Ishikawa (cell line): ENCODE measurements at regions not wholly inside any gene's neighbourhood (a gene's known extent, or its start where the extent isn't known, plus 50 kb on each side); places are given as distances from the start of the nearest gene placed in this dataset.

ENCODE experiments used
- CEBPB ChIP-seq: IDR thresholded peaks from 2 replicates; pipeline ENCODE4 v1.6.1; 2012
- CREB1 ChIP-seq: IDR thresholded peaks from 2 replicates; pipeline ENCODE4 v1.6.1; 2012; ENCODE audit warnings: low read depth
- EGR1 ChIP-seq: IDR thresholded peaks from 2 replicates; pipeline ENCODE4 v1.6.1; 2012
- EP300 ChIP-seq: IDR thresholded peaks from 2 replicates; pipeline ENCODE4 v1.6.1; 2012; ENCODE audit warnings: borderline replicate concordance
- FOXM1 ChIP-seq: IDR thresholded peaks from 2 replicates; pipeline ENCODE4 v1.6.1; 2012; ENCODE audit warnings: low read depth, borderline replicate concordance
- RAD21 ChIP-seq: IDR thresholded peaks from 2 replicates; pipeline ENCODE4 v1.6.1; 2012; ENCODE audit warnings: low read depth
- TAF1 ChIP-seq: IDR thresholded peaks from 2 replicates; pipeline ENCODE4 v1.6.1; 2012; ENCODE audit warnings: low read depth, mild to moderate bottlenecking
- TCF12 ChIP-seq: IDR thresholded peaks from 2 replicates; pipeline ENCODE4 v1.6.1; 2012; ENCODE audit warnings: low read depth
- TEAD4 ChIP-seq: IDR thresholded peaks from 2 replicates; pipeline ENCODE4 v1.6.1; 2012
- YY1 ChIP-seq: IDR thresholded peaks from 2 replicates; pipeline ENCODE4 v1.6.1; 2012; ENCODE audit warnings: low read depth
- ZBTB7A ChIP-seq: IDR thresholded peaks from 2 replicates; pipeline ENCODE4 v1.6.1; 2012; ENCODE audit warnings: low read depth
- TF ChIP-seq, protein P1 (sequence below): IDR thresholded peaks from 2 replicates; pipeline ENCODE4 v1.6.1; 2012; ENCODE audit warnings: low read depth, mild to moderate bottlenecking
- TF ChIP-seq, protein P2 (sequence below): IDR thresholded peaks from 2 replicates; pipeline ENCODE4 v1.6.1; 2012
- TF ChIP-seq, protein P3 (sequence below): IDR thresholded peaks from 2 replicates; pipeline ENCODE4 v1.6.1; 2012

DNA sequence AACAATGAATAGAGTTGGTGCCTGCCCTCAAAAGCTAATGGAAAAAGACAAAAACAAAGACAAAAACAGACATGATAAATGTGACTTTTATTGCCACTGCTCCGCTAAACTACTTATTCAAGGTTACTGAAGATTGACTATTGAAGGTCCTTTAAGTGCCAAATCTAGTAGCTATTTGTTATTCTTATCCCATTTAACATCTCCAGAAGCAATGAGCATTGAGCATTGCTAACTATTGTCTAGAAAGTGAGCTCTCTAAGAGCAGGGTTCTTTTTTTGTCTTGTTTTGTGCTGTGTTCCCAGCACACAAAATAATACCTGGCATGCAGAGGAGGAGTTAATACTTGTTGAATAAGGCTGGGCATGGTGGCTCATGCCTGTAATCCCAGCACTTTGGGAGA lies 95.4 kb upstream of the SFRP2 start:
- no peak for TF ChIP-seq YY1
- TF ChIP-seq EGR1, result no peak
- no peak for TF ChIP-seq RAD21
- no peak for TF ChIP-seq EP300
- TF ChIP-seq, protein P1, sequence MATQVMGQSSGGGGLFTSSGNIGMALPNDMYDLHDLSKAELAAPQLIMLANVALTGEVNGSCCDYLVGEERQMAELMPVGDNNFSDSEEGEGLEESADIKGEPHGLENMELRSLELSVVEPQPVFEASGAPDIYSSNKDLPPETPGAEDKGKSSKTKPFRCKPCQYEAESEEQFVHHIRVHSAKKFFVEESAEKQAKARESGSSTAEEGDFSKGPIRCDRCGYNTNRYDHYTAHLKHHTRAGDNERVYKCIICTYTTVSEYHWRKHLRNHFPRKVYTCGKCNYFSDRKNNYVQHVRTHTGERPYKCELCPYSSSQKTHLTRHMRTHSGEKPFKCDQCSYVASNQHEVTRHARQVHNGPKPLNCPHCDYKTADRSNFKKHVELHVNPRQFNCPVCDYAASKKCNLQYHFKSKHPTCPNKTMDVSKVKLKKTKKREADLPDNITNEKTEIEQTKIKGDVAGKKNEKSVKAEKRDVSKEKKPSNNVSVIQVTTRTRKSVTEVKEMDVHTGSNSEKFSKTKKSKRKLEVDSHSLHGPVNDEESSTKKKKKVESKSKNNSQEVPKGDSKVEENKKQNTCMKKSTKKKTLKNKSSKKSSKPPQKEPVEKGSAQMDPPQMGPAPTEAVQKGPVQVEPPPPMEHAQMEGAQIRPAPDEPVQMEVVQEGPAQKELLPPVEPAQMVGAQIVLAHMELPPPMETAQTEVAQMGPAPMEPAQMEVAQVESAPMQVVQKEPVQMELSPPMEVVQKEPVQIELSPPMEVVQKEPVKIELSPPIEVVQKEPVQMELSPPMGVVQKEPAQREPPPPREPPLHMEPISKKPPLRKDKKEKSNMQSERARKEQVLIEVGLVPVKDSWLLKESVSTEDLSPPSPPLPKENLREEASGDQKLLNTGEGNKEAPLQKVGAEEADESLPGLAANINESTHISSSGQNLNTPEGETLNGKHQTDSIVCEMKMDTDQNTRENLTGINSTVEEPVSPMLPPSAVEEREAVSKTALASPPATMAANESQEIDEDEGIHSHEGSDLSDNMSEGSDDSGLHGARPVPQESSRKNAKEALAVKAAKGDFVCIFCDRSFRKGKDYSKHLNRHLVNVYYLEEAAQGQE, result no peak
- no peak for TF ChIP-seq CREB1
- TF ChIP-seq, protein P2, sequence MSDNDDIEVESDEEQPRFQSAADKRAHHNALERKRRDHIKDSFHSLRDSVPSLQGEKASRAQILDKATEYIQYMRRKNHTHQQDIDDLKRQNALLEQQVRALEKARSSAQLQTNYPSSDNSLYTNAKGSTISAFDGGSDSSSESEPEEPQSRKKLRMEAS, result no peak
- no peak for TF ChIP-seq CEBPB
- no peak for TF ChIP-seq TCF12
- TF ChIP-seq TAF1, result no peak
- TF ChIP-seq, protein P3, sequence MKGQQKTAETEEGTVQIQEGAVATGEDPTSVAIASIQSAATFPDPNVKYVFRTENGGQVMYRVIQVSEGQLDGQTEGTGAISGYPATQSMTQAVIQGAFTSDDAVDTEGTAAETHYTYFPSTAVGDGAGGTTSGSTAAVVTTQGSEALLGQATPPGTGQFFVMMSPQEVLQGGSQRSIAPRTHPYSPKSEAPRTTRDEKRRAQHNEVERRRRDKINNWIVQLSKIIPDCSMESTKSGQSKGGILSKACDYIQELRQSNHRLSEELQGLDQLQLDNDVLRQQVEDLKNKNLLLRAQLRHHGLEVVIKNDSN, result no peak
- no peak for TF ChIP-seq TEAD4
- TF ChIP-seq FOXM1, result no peak
- TF ChIP-seq ZBTB7A, result no peak
